VCaP (cell line): ENCODE measurements at regions not wholly inside any gene's neighbourhood (a gene's known extent, or its start where the extent isn't known, plus 50 kb on each side); places are given as distances from the start of the nearest gene placed in this dataset.

Experiments used
- H3K27ac ChIP-seq: fragments of 450-650 bp; 2 replicates; pipeline ENCODE4 v1.5.1; 2017
- TF ChIP-seq, protein P1 (sequence below): fragments of 450-650 bp; conservative IDR thresholded peaks from 2 replicates; pipeline ENCODE4 v1.5.1; 2017; ENCODE audit warnings: mild to moderate bottlenecking, moderate library complexity

- no peak overlapping the region for H3K27ac ChIP-seq
- TF ChIP-seq, protein P1, sequence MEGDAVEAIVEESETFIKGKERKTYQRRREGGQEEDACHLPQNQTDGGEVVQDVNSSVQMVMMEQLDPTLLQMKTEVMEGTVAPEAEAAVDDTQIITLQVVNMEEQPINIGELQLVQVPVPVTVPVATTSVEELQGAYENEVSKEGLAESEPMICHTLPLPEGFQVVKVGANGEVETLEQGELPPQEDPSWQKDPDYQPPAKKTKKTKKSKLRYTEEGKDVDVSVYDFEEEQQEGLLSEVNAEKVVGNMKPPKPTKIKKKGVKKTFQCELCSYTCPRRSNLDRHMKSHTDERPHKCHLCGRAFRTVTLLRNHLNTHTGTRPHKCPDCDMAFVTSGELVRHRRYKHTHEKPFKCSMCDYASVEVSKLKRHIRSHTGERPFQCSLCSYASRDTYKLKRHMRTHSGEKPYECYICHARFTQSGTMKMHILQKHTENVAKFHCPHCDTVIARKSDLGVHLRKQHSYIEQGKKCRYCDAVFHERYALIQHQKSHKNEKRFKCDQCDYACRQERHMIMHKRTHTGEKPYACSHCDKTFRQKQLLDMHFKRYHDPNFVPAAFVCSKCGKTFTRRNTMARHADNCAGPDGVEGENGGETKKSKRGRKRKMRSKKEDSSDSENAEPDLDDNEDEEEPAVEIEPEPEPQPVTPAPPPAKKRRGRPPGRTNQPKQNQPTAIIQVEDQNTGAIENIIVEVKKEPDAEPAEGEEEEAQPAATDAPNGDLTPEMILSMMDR = no peak
Observed at GRCh38 chr13:27014406-27015359, 156.9 kb downstream of the USP12 start.

GRCh38 chr13:27012482-27013197 lies 159.0 kb downstream of the USP12 start:
- no peak overlapping the region for H3K27ac ChIP-seq
- TF ChIP-seq, protein P1 = no peak

DNA sequence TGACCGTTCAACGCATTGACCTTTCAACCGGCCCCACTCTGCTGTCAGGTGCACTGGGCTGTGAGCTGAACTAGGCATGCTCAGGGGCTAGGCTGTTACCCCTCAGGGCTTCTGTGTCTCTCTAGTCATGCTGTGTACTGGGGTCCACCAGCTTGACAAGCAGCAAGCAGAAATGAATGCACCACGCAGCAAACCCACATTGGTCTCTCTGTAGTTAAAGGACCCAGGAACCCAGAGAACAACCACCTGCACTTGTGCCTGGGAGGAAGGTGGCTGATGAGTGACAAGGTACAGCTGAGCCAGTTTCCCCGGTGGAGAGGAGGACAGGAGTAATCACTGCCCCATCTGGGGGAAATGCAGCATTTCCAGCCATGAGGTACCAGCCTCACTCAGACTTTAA lies 159.9 kb downstream of the USP12 start:
- H3K27ac ChIP-seq = no peak overlapping the region
- TF ChIP-seq, protein P1 = no peak

- no peak overlapping the region for H3K27ac ChIP-seq
- TF ChIP-seq, protein P1 = no peak
Observed at GRCh38 chr13:27008733-27009132, 162.9 kb downstream of the USP12 start.

DNA sequence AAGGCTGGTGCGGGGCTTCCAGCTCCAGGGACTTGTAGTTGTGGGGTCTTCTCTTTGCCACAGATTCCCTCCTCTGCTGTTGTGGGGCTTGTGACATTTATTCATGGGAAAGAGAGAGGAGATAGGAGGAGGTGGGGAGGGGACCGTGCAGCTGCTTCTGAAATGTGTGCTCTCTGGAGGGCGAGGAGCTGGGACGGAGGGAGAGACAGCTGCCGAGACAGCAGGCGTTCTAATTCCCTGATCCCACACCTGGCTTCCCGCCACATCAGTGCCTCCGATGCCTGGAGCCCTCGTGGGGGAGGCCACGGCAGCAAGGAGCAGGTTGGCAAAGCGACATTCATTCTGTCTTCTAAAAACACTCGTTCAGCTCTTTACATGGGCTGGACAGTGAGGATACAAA lies 164.4 kb downstream of the USP12 start:
- TF ChIP-seq, protein P1 = no peak
- no peak overlapping the region; the same call in 1 of the 2 replicates for H3K27ac ChIP-seq

- TF ChIP-seq, protein P1 = no peak
- no peak overlapping the region; the same call in 1 of the 2 replicates for H3K27ac ChIP-seq
Observed at GRCh38 chr13:27006519-27007161, 165.0 kb downstream of the USP12 start.
